ENCODE measurements at regions not wholly inside any gene's neighbourhood (a gene's known extent, or its start where the extent isn't known, plus 50 kb on each side); places are given as distances from the start of the nearest gene placed in this dataset.

DNA sequence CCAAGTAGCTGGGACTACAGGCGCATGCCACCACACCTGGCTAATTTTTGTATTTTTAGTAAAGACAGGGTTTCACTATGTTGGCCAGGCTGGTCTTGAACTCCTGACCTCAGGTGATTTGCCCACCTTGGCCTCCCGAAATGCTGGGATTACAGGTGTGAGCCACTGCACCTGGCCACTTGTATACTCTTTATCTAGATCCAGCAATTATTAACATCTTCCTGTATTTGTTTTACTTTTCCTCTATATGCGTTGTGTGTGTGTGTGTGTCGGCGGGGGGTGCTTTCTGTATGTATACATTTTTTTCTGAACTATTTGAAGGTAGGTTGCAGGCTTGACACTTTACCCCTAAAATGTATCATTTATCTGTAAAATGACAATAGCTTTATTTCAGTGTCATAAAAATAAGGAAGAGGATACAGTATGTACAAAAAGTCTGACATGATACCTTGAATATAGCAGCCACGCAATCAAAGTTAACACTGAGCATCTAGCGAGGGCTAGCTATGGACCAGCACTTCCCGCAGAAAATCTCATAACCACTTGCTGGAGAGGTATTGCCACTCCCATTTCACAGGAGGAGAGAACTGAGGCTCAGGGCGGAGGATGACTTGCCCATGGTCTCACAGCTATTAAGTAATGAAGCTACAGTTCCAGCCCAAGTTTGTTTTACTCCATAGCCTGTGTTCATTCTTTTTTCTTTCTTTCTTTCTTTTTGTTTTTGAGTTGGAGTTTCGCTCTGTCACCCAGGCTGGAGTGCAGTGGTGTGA is 251.3 kb downstream of the MYCN start (continued):
- no peak for TF ChIP-seq SP1 (IDR thresholded peaks at IDR 0.05; ENCODE audit: low read depth, low read length)

Data from H1 (cell line).